Left hindlimb (tissue), 1 donor: ENCODE measurements at regions not wholly inside any gene's neighbourhood (a gene's known extent, or its start where the extent isn't known, plus 50 kb on each side); places are given as distances from the start of the nearest gene placed in this dataset.
"Not testable (repeated sequence)": the region's sequence is repeated elsewhere in the genome, so short reads cannot be mapped to it uniquely, and the experiment has no call there.

Source experiments
- DNase-seq: peaks from one replicate; pipeline ENCODE4 v3.0.0-alpha.2; 2018

DNA sequence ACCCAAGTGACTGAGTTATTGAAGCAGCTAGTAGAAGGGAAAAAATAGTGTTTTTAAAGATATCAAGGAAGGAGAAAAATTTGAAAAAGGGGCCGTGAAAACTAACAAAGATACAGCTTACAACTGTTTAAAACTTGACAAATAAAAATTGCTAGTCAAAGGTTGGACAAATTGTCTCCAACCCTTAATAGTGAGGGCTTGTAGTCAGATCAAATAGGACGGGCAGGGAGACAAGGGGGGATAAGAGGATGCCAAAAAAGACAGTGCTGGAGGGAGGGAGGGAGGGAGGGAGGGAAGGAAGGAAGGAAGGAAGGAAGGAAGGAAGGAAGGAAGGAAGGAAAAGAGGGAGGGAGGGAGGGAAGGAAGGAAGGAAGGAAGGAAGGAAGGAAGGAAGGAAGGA is 1825.8 kb upstream of the MIR17HG start:
- DNase-seq = not testable (repeated sequence)

- no peak for DNase-seq
Observed at GRCh38 chr13:89541091-89542030, 1806.1 kb upstream of the MIR17HG start.

GRCh38 chr13:89550938-89551337 is 1796.5 kb upstream of the MIR17HG start:
- no peak for DNase-seq

- DNase-seq = no peak
Observed at GRCh38 chr13:89554801-89555200, 1792.7 kb upstream of the MIR17HG start.

GRCh38 chr13:89565476-89566100 is 1781.9 kb upstream of the MIR17HG start:
- no peak for DNase-seq

GRCh38 chr13:89567025-89567424 is 1780.5 kb upstream of the MIR17HG start:
- no peak for DNase-seq

- DNase-seq = no peak
Observed at GRCh38 chr13:89568276-89568675, 1779.2 kb upstream of the MIR17HG start.

GRCh38 chr13:89568746-89569145 is 1778.7 kb upstream of the MIR17HG start:
- no peak for DNase-seq

DNA sequence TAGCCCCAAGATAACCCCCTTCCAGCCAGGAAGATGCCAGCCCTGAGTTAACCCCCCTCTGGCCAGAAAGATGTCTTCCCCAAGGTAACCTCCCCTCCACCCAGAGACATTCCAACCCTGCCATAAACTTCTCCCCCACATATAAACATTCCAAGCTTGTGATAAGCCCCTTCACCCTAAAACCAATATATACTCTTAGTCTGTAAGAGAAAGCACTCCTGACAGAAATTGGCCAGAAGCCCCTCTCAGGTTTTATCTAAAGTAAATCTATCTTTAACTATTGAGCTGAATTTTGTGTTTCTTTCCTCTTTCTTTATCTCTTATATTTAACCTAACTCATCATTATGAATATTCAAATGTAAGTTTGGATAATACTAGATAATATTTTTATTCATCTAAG is 1775.8 kb upstream of the MIR17HG start:
- DNase-seq = no peak

GRCh38 chr13:89574077-89574476 is 1773.4 kb upstream of the MIR17HG start:
- no peak for DNase-seq

DNA sequence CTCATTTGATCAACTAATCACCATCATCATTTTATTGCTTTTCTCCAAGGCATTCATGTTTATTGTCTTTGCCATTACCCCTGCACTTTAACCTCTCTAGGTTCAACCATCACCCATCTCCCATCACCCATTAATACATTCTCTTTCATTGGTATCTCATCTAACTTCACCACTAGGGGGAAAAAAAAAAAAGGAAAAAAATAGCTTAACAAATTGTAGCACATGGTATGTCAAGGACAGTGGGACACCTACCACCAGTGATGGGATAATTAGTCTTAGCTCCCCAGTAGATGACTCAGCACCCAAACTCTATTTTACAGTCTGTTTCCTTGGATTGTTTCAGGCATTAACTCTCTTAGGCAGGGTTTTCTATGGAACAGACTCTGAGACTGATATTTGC is 1770.2 kb upstream of the MIR17HG start:
- DNase-seq = no peak

DNA sequence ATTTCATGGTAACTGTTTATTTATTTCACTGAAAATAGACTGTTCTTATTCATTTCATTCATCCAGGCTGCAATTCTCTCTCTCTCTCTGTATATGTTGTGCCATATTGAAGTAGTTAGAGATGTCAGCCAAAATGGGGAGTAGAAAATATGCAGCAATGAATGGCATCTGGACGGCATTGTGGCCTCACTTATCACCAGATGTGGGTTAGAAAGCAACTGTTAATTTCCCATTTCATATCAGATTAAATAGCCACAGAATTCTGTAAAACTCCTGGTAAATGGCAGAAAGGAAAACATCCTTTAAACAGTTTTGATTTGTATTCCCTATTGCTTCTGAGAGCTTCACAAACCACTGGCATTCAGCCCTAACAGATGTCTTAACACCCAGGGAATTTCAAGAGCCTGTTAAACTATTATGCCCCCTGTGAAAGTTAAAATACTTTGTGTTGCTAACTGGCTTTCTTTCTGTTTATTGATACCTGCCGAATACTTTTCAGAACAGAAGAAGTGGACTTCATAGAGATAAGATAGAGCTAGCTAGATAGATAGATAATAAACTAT is 1763.3 kb upstream of the MIR17HG start:
- DNase-seq = no peak

DNA sequence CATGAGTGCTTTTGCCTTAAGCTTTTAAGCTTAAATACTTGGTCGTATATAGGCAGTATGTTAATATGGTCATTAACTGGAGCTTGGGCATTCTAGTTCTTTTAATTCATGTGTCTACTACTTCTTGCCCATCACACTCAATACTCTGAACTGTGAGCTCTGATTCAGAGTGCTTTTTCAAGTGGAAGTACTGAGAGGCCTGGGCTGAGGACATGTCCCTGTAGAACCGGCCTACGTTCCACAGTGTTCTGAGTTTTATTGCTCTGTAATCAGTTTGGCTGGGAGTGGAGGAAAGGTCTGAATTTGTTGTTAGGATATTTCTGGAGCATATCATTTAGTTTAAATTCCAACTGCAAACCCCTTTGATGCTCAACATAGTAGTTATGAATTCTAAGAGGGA is 1744.8 kb upstream of the MIR17HG start:
- no peak for DNase-seq

- DNase-seq = no peak
Observed at GRCh38 chr13:89603187-89603586, 1744.3 kb upstream of the MIR17HG start.

GRCh38 chr13:89609318-89609717 is 1738.2 kb upstream of the MIR17HG start:
- no peak for DNase-seq

GRCh38 chr13:89610331-89610730 is 1737.2 kb upstream of the MIR17HG start:
- DNase-seq = no peak

GRCh38 chr13:89610881-89611280 is 1736.6 kb upstream of the MIR17HG start:
- no peak for DNase-seq

DNA sequence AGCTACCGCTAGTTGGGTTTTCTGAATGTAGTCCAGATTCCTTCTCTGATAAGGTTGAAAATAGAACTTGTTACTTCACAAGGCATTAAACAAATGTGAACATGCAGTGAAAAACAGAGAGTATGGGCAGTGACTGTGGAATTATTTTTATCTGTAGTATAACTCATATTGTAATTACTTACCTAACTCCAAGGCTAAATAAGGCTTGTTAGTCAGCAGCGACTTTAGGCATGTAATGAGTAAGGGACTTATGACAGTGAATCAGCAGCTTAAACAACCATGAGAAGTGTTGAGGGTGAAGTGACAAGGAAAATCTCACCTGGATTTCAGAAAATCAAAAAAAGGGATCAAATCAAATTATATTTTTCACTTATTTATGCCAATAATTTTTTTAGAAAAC is 1719.5 kb upstream of the MIR17HG start:
- DNase-seq = no peak

DNA sequence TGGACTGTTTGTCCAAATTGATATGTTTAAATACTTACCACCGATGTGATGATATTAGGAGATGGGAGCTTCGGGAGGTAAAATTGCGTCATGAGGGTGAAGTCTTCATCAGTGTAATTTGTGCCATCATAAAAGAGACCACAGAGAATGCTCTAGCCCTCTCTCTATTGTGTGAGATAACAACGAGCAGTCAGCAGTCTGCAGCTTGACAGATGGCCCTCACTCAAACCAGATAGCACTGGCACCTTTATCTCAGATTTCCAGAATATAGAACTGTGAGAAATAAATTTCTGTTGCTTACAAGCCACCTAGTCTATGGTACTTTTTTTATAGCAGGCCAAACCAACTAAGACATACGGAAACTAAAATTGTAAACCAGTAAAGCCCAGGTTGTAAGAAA is 1718.9 kb upstream of the MIR17HG start:
- no peak for DNase-seq

- DNase-seq = no peak
Observed at GRCh38 chr13:89650226-89650625, 1697.3 kb upstream of the MIR17HG start.

DNA sequence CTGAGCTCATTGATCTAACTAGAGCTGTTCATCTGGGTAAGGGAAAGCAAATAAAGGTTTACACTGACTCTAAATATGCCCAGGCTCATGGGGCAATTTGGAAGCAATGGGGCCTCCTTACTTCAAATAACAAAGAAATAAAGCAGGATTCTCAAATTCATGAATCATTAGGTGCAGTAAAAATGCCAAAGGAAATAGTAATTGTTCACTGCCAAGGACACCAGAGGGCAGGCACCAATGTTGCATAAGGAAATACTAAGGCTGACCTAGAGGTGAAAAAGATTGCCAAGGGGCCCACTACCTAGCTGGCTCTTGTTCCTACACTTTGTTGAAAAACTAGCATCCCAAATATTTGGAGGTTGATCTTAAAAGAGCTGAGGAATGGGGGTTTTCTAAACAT is 1686.7 kb upstream of the MIR17HG start:
- DNase-seq = no peak

GRCh38 chr13:89673789-89674311 is 1673.6 kb upstream of the MIR17HG start:
- no peak for DNase-seq

- no peak for DNase-seq
Observed at GRCh38 chr13:89678466-89679121, 1668.9 kb upstream of the MIR17HG start.
